ENCODE measurements at regions not wholly inside any gene's neighbourhood (a gene's known extent, or its start where the extent isn't known, plus 50 kb on each side); places are given as distances from the start of the nearest gene placed in this dataset.

GRCh38 chr12:116629480-116629879, 70.3 kb downstream of the MAP1LC3B2 start:
- TF ChIP-seq, protein P1, sequence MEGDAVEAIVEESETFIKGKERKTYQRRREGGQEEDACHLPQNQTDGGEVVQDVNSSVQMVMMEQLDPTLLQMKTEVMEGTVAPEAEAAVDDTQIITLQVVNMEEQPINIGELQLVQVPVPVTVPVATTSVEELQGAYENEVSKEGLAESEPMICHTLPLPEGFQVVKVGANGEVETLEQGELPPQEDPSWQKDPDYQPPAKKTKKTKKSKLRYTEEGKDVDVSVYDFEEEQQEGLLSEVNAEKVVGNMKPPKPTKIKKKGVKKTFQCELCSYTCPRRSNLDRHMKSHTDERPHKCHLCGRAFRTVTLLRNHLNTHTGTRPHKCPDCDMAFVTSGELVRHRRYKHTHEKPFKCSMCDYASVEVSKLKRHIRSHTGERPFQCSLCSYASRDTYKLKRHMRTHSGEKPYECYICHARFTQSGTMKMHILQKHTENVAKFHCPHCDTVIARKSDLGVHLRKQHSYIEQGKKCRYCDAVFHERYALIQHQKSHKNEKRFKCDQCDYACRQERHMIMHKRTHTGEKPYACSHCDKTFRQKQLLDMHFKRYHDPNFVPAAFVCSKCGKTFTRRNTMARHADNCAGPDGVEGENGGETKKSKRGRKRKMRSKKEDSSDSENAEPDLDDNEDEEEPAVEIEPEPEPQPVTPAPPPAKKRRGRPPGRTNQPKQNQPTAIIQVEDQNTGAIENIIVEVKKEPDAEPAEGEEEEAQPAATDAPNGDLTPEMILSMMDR (IDR thresholded peaks at IDR 0.05) = no peak
- TF ChIP-seq POLR2A (IDR thresholded peaks at IDR 0.05) = no peak

Measured in thyroid gland (tissue), 4 donors.